GM23248 (cell line): ENCODE measurements at regions not wholly inside any gene's neighbourhood (a gene's known extent, or its start where the extent isn't known, plus 50 kb on each side); places are given as distances from the start of the nearest gene placed in this dataset.
A peak's percentile ranks its signal among the peaks of the same experiment; 100 is the strongest.

Source experiments
- DNase-seq: peaks from one replicate; pipeline ENCODE4 v3.0.0-alpha.2; 2015
- H2AFZ ChIP-seq: fragments of 200-600 bp; sonication (generic); 2 replicates; pipeline ENCODE4 v1.6.1; 2016; ENCODE audit warnings: antibody characterized with exemption
- H3F3A ChIP-seq: fragments of 200-600 bp; sonication (generic); 2 replicates; pipeline ENCODE4 v1.6.1; 2016; ENCODE audit warnings: mild to moderate bottlenecking, antibody characterized with exemption, mixed run types; ENCODE audit not compliant: insufficient read depth
- H3K27ac ChIP-seq: fragments of 200-600 bp; sonication (generic); 2 replicates; pipeline ENCODE4 v1.5.1; 2016; ENCODE audit warnings: mild to moderate bottlenecking
- H3K27me3 ChIP-seq: fragments of 200-600 bp; sonication (generic); replicated peaks from 2 replicates; pipeline ENCODE4 v1.6.1; 2016; ENCODE audit warnings: mild to moderate bottlenecking; ENCODE audit not compliant: insufficient read depth
- H3K36me3 ChIP-seq: fragments of 200-600 bp; sonication (generic); 2 replicates; pipeline ENCODE4 v1.6.1; 2016; ENCODE audit warnings: low read depth, mild to moderate bottlenecking
- H3K4me1 ChIP-seq: fragments of 200-600 bp; sonication (generic); 2 replicates; pipeline ENCODE4 v1.6.1; 2016; ENCODE audit warnings: mild to moderate bottlenecking; ENCODE audit not compliant: insufficient read depth
- H3K4me2 ChIP-seq: fragments of 200-600 bp; sonication (generic); one replicate; pipeline ENCODE4 v1.6.1; 2016; ENCODE audit warnings: mild to moderate bottlenecking; ENCODE audit not compliant: unreplicated experiment
- H3K4me3 ChIP-seq: fragments of 200-600 bp; sonication (generic); 2 replicates; pipeline ENCODE4 v1.5.1; 2016; ENCODE audit warnings: mild to moderate bottlenecking
- H3K79me2 ChIP-seq: fragments of 200-600 bp; sonication (generic); 2 replicates; pipeline ENCODE4 v1.6.1; 2016; ENCODE audit warnings: mild to moderate bottlenecking; ENCODE audit not compliant: insufficient read depth
- H3K9ac ChIP-seq: fragments of 200-600 bp; sonication (generic); 2 replicates; pipeline ENCODE4 v1.6.1; 2016; ENCODE audit warnings: mild to moderate bottlenecking
- H3K9me2 ChIP-seq: fragments of 200-600 bp; sonication (generic); 2 replicates; pipeline ENCODE4 v1.6.1; 2016; ENCODE audit warnings: mixed run types, mild to moderate bottlenecking, moderate library complexity; ENCODE audit not compliant: insufficient read depth
- H3K9me3 ChIP-seq: fragments of 200-600 bp; sonication (generic); one replicate; pipeline ENCODE4 v1.6.1; 2017; ENCODE audit warnings: low read depth
- H4K20me1 ChIP-seq: fragments of 200-600 bp; sonication (generic); 2 replicates; pipeline ENCODE4 v1.6.0; 2016; ENCODE audit not compliant: insufficient read depth
- EZH2 ChIP-seq: fragments of 200-600 bp; sonication (generic); IDR thresholded peaks from 2 replicates; pipeline ENCODE4 v1.6.1; 2018; ENCODE audit warnings: antibody characterized with exemption, mild to moderate bottlenecking; ENCODE audit not compliant: insufficient read depth, poor library complexity, severe bottlenecking
- EZH2phosphoT487 ChIP-seq: fragments of 200-600 bp; sonication (generic); IDR thresholded peaks from 2 replicates; pipeline ENCODE4 v1.6.1; 2018; ENCODE audit warnings: antibody characterized with exemption, moderate library complexity, mild to moderate bottlenecking, low read depth; ENCODE audit not compliant: insufficient read depth
- WGBS, 2 experiments: methylation state at CpG; one replicate each; pipeline ENCODE4 v1.1.6; 2015 to 2017; ENCODE audit warnings: low lambda C conversion rate in 2 of 2, low coverage in 1 of 2; ENCODE audit errors: missing lambda C conversion rate in 2 of 2; 5-methylcytosine and 5-hydroxymethylcytosine counted together
- in situ Hi-C: fragments of 300-500 bp; cut with MboI; formaldehyde crosslinking; loops from 2 replicates; pipeline ENCODE4 v1.15.0; 2020

DNA sequence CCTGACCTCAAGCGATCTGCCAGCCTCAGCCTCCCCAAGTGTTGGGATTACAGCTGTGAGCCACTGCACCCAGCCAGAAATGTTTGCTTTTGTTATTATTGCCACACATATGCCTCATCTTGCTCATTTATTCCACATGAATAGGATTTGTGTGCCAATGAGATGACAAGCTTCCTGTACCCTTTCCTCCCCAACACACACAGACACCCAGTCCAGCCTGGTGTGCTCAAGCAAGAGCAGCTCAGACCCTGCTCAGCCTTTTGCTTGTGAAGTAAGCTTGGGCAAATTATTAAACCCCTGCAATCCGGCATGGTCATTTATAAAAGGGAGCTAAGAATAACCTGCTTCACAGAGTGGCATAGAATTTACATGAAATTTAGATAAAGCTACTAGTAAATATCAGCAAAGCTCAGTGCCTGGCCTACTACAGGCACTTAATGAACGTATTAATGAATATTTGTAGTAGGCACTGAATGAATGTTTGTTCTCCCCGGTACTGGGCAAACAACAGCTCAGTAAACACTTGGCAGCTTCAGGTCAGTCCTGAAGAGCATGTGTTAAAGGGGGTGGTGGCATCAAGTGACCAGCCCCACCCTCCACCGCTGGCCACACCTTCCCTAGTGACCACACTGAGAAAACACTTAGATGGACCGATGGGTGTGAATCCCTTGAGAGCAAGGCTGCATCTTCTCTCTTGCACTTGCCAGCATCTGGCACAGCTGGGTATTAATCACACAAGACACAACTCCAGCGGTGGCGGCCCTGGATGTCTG, 280.2 kb downstream of the SRBD1 start:
- TF ChIP-seq EZH2, result no peak
- no peak for TF ChIP-seq EZH2phosphoT487
- Histone ChIP-seq H3K27me3 (no peaks in the 10 kb centered on the region), H3K9me3 (no peaks in the 10 kb centered on the region), H3K27ac (peak overlapping the region; percentile 53), H3F3A (peaks cover 7% of the 10 kb centered on the region; the same call in 1 of the 2 replicates), H3K79me2 (no peaks in the 10 kb centered on the region), H3K4me1 (peaks cover 8% of the 10 kb centered on the region), H3K4me2 (no peak overlapping the region), H3K9ac (peak overlapping the region; percentile 20; the same call in 1 of the 2 replicates), H4K20me1 (no peaks in the 10 kb centered on the region), H3K36me3 (no peaks in the 10 kb centered on the region), H2AFZ (no peak overlapping the region), H3K4me3 (no peak overlapping the region), H3K9me2 (no peaks in the 10 kb centered on the region)
- in situ Hi-C loops, result no loop called here
- WGBS, 2 experiments, result 11 to 13% methylated on average over 8 of the region's 8 CpGs
- DNase-seq, result peak; percentile 85

DNA sequence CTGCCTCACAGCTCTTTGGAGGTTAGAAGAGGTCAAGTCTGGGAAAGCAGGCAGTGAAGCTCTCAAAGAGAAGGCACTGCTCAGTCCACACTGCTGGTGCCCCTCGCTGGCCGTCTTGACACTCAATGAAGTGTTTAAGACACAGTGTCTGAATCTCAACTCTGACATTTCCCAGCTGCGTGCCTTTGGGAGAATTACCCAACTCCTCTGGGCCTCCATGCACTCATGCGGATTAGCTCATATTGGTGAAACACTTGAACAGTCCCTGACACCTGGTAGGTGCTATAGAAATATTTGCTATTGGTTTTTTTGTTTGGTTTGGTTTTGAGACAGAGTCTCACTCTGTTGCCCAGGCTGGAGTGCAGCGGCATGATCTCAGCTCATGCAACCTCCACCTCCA, 281.0 kb downstream of the SRBD1 start:
- H3K79me2 ChIP-seq, result no peaks in the 10 kb centered on the region
- no peak overlapping the region for H3K9ac ChIP-seq
- no peaks in the 10 kb centered on the region for H3K9me2 ChIP-seq
- H3K4me2 ChIP-seq, result no peak overlapping the region
- no peaks in the 10 kb centered on the region for H3K9me3 ChIP-seq
- 77 to 85% methylated on average over 5 of the region's 5 CpGs for WGBS, 2 experiments
- no peak overlapping the region for H3K4me3 ChIP-seq
- no peak overlapping the region for H2AFZ ChIP-seq
- H3F3A ChIP-seq, result peaks cover 7% of the 10 kb centered on the region; the same call in 1 of the 2 replicates
- H3K36me3 ChIP-seq, result no peaks in the 10 kb centered on the region
- no peak overlapping the region for H3K27ac ChIP-seq
- H3K27me3 ChIP-seq, result no peaks in the 10 kb centered on the region
- no peaks in the 10 kb centered on the region for H4K20me1 ChIP-seq
- DNase-seq, result peak; percentile 8
- peaks cover 8% of the 10 kb centered on the region for H3K4me1 ChIP-seq
- in situ Hi-C loops, result no loop called here
- no peak for TF ChIP-seq EZH2
- TF ChIP-seq EZH2phosphoT487, result no peak

DNA sequence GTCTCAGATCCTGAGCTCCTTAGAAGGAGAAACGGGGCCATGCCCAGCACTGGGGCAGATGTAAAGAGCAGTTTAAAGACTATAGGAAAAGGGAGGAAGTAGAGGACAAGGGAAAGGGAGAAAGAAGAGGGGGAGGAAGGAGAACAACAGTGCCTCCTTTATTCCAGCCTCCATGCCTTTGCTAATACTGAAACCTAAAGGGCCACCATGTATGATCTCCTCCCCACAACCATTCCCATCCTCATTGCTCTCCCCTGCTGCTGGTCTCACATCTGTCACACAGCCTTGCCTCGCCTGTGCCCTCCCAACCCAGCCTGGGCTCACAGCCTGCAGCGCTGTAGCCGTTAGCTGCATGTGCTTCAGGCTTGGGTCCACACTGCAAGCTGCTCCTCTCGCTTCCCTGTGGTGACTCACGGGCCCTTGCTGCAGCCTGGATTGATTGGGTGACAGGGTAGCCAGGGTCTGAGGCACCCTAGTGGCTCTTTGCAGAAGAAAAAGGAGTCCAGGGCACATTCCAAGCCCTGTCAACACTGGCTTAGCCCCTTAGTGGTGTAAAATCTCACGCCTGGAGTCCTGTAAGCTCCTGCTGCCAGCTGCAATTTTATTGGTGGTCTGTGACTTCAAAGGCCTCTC, 281.9 kb downstream of the SRBD1 start:
- no peaks in the 10 kb centered on the region for H4K20me1 ChIP-seq
- no peak overlapping the region for H3K27ac ChIP-seq
- H2AFZ ChIP-seq, result no peak overlapping the region
- H3K79me2 ChIP-seq, result no peaks in the 10 kb centered on the region
- no peaks in the 10 kb centered on the region for H3K36me3 ChIP-seq
- no peaks in the 10 kb centered on the region for H3K9me3 ChIP-seq
- no peaks in the 10 kb centered on the region for H3K9me2 ChIP-seq
- 36 to 44% methylated on average over 7 of the region's 7 CpGs for WGBS, 2 experiments
- no peaks in the 10 kb centered on the region for H3K27me3 ChIP-seq
- H3K4me3 ChIP-seq, result no peak overlapping the region
- H3F3A ChIP-seq, result peaks cover 7% of the 10 kb centered on the region; the same call in 1 of the 2 replicates
- TF ChIP-seq EZH2phosphoT487 (no peak), EZH2 (no peak)
- no peak overlapping the region for H3K9ac ChIP-seq
- H3K4me2 ChIP-seq, result no peak overlapping the region
- peaks cover 8% of the 10 kb centered on the region for H3K4me1 ChIP-seq
- DNase-seq, result peak; percentile 68
- in situ Hi-C loops, result no loop called here

DNA sequence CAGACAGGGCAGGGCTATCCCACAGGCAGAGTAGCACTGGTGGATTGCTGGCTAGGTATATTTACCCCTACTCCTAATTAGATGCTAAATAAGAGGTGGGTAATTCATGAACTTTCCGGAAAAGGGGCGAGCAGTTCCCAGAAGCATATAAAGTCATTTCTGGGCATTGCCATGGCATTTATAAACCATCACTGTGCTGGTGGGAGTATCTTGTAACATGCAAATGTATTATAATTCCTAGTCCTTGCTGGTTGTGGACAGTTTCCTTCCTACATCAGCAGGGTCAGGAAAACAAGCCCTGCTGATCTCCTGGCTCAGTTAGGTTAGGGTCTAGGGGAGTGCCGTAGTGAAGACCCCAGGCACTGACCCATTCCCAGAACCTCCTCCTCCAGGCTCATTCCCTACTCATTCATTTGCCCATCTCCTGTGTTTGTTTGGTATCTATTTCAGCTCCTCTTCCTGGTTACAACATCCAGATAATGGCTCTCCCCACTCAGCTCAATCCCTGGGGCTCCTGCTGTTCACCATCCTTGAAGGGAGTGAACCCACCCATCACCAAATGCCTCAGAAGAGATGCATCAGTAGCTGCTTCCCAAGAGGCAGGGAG, 282.7 kb downstream of the SRBD1 start:
- H3K9ac ChIP-seq, result no peak overlapping the region
- H3K9me3 ChIP-seq, result no peaks in the 10 kb centered on the region
- H3K79me2 ChIP-seq, result no peaks in the 10 kb centered on the region
- no peak overlapping the region for H2AFZ ChIP-seq
- H4K20me1 ChIP-seq, result no peaks in the 10 kb centered on the region
- H3K27me3 ChIP-seq, result no peaks in the 10 kb centered on the region
- H3K4me2 ChIP-seq, result no peak overlapping the region
- TF ChIP-seq EZH2 (no peak), EZH2phosphoT487 (no peak)
- no peaks in the 10 kb centered on the region for H3K9me2 ChIP-seq
- peaks cover 8% of the 10 kb centered on the region for H3K4me1 ChIP-seq
- H3K27ac ChIP-seq, result no peak overlapping the region
- WGBS, 2 experiments, result 49 to 65% methylated on average over 3 of the region's 3 CpGs
- no peaks in the 10 kb centered on the region for H3K36me3 ChIP-seq
- peaks cover 7% of the 10 kb centered on the region; the same call in 1 of the 2 replicates for H3F3A ChIP-seq
- no peak for DNase-seq
- H3K4me3 ChIP-seq, result no peak overlapping the region
- in situ Hi-C loops, result no loop called here
